Astrocyte (in vitro differentiated cells and primary cell): ENCODE measurements at regions not wholly inside any gene's neighbourhood (a gene's known extent, or its start where the extent isn't known, plus 50 kb on each side); places are given as distances from the start of the nearest gene placed in this dataset.

Source experiments
- DNase-seq: peaks from one replicate; pipeline ENCODE4 v3.0.0-alpha.2; 2010; ENCODE audit warnings: low read depth
- FAIRE-seq: peaks from 2 replicates; lab custom pipeline; 2011; peaks lifted over from hg19 to GRCh38; lab: Jason Lieb, UNC
- H2AFZ ChIP-seq: 2 replicates; pipeline ENCODE4 v1.6.0; 2012; ENCODE audit warnings: low read depth, low read length, inconsistent platforms
- H3K27ac ChIP-seq: 2 replicates; pipeline ENCODE4 v1.5.1; 2011; ENCODE audit warnings: low read depth, low read length, inconsistent platforms
- H3K27me3 ChIP-seq: 2 replicates; pipeline ENCODE4 v1.6.0; 2011; ENCODE audit warnings: low read length, inconsistent platforms; ENCODE audit not compliant: insufficient read depth
- H3K36me3 ChIP-seq: 2 replicates; pipeline ENCODE4 v1.5.1; 2011; ENCODE audit warnings: low read length, inconsistent platforms; ENCODE audit not compliant: insufficient read depth
- H3K4me1 ChIP-seq: 2 replicates; pipeline ENCODE4 v1.5.1; 2011; ENCODE audit warnings: low read length, inconsistent platforms; ENCODE audit not compliant: insufficient read depth
- H3K4me2 ChIP-seq: 2 replicates; pipeline ENCODE4 v1.6.0; 2012; ENCODE audit warnings: low read length, inconsistent platforms
- H3K4me3 ChIP-seq: 2 replicates; pipeline ENCODE4 v1.5.1; 2011; ENCODE audit warnings: low read depth, mild to moderate bottlenecking, low read length, inconsistent platforms; ENCODE audit not compliant: insufficient read depth
- H3K79me2 ChIP-seq: 2 replicates; pipeline ENCODE4 v1.6.0; 2012; ENCODE audit warnings: mild to moderate bottlenecking, low read length, inconsistent platforms; ENCODE audit not compliant: insufficient read depth
- H3K9ac ChIP-seq: 2 replicates; pipeline ENCODE4 v1.6.0; 2012; ENCODE audit warnings: mild to moderate bottlenecking, low read length, inconsistent platforms
- H3K9me3 ChIP-seq: 2 replicates; pipeline ENCODE4 v1.5.1; 2012; ENCODE audit warnings: low read depth, mild to moderate bottlenecking, low read length, inconsistent platforms; ENCODE audit not compliant: insufficient read depth
- H4K20me1 ChIP-seq: 2 replicates; pipeline ENCODE4 v1.6.0; 2012; ENCODE audit warnings: low read length, inconsistent platforms; ENCODE audit not compliant: insufficient read depth
- H3K27ac Mint-ChIP-seq: one replicate; pipeline ENCODE4 v1.8.0; 2021; ENCODE audit warnings: mild to moderate bottlenecking, mixed read lengths; ENCODE audit not compliant: unreplicated experiment
- H3K27me3 Mint-ChIP-seq: one replicate; pipeline ENCODE4 v1.8.0; 2021; ENCODE audit warnings: low read depth, mixed read lengths; ENCODE audit not compliant: unreplicated experiment
- H3K36me3 Mint-ChIP-seq: one replicate; pipeline ENCODE4 v1.8.0; 2021; ENCODE audit warnings: low read depth, mixed read lengths; ENCODE audit not compliant: unreplicated experiment
- H3K4me1 Mint-ChIP-seq: one replicate; pipeline ENCODE4 v1.8.0; 2021; ENCODE audit warnings: low read depth, mixed read lengths; ENCODE audit not compliant: unreplicated experiment
- H3K4me3 Mint-ChIP-seq: one replicate; pipeline ENCODE4 v1.8.0; 2021; ENCODE audit warnings: mild to moderate bottlenecking, moderate library complexity, mixed read lengths; ENCODE audit not compliant: unreplicated experiment
- H3K9me3 Mint-ChIP-seq: one replicate; pipeline ENCODE4 v1.8.0; 2021; ENCODE audit warnings: mild to moderate bottlenecking, mixed read lengths; ENCODE audit not compliant: unreplicated experiment
- CTCF ChIP-seq: IDR thresholded peaks from 2 replicates; pipeline ENCODE4 v1.5.1; 2011; ENCODE audit warnings: low read depth, mild to moderate bottlenecking, inconsistent platforms, low read length, moderate library complexity; ENCODE audit not compliant: insufficient read depth
- EZH2 ChIP-seq: IDR thresholded peaks from 2 replicates; pipeline ENCODE4 v1.6.1; 2012; ENCODE audit warnings: mild to moderate bottlenecking, low read length, inconsistent platforms; ENCODE audit not compliant: insufficient read depth

- Mint-ChIP-seq H3K27ac (no peak overlapping the region), H3K36me3 (no peaks in the 10 kb centered on the region), H3K4me3 (no peak overlapping the region), H3K27me3 (peaks cover 3% of the 10 kb centered on the region), H3K9me3 (no peaks in the 10 kb centered on the region), H3K4me1 (peaks cover 10% of the 10 kb centered on the region)
- H3K4me1 ChIP-seq = peaks cover 5% of the 10 kb centered on the region
- peak overlapping the region; percentile 30 for H3K4me2 ChIP-seq
- FAIRE-seq (no peak), DNase-seq (no peak)
- no peak overlapping the region for H3K9ac ChIP-seq
- H3K79me2 ChIP-seq = no peaks in the 10 kb centered on the region
- H4K20me1 ChIP-seq = no peaks in the 10 kb centered on the region
- H3K27ac ChIP-seq = no peak overlapping the region
- H3K4me3 ChIP-seq = no peak overlapping the region
- H2AFZ ChIP-seq = no peak overlapping the region
- H3K36me3 ChIP-seq = no peaks in the 10 kb centered on the region
- H3K9me3 ChIP-seq = no peaks in the 10 kb centered on the region
- TF ChIP-seq EZH2 (no peak), CTCF (no peak)
- no peaks in the 10 kb centered on the region for H3K27me3 ChIP-seq
Measured at GRCh38 chr4:122100508-122100907, 51.6 kb upstream of the BLTP1 start.

GRCh38 chr4:122099896-122100295 is 52.2 kb upstream of the BLTP1 start:
- no peak overlapping the region for H2AFZ ChIP-seq
- TF ChIP-seq EZH2 (no peak), CTCF (no peak)
- H3K79me2 ChIP-seq = no peaks in the 10 kb centered on the region
- H3K27me3 ChIP-seq = no peaks in the 10 kb centered on the region
- no peaks in the 10 kb centered on the region for H3K9me3 ChIP-seq
- H3K36me3 ChIP-seq = no peaks in the 10 kb centered on the region
- DNase-seq (peak; percentile 73), FAIRE-seq (peak; percentile 5)
- H3K27me3 Mint-ChIP-seq = peaks cover 3% of the 10 kb centered on the region
- H3K27ac Mint-ChIP-seq = no peak overlapping the region
- H3K36me3 Mint-ChIP-seq = no peaks in the 10 kb centered on the region
- no peak overlapping the region for H3K4me3 ChIP-seq
- no peak overlapping the region for H3K4me3 Mint-ChIP-seq
- peak overlapping the region; percentile 30 for H3K4me2 ChIP-seq
- no peak overlapping the region for H3K27ac ChIP-seq
- H3K9me3 Mint-ChIP-seq = no peaks in the 10 kb centered on the region
- no peaks in the 10 kb centered on the region for H4K20me1 ChIP-seq
- H3K4me1 Mint-ChIP-seq = peaks cover 10% of the 10 kb centered on the region
- peaks cover 5% of the 10 kb centered on the region for H3K4me1 ChIP-seq
- H3K9ac ChIP-seq = no peak overlapping the region

- no peak overlapping the region for H3K27ac Mint-ChIP-seq
- no peaks in the 10 kb centered on the region for H3K4me1 Mint-ChIP-seq
- peaks cover 5% of the 10 kb centered on the region for H3K27me3 Mint-ChIP-seq
- FAIRE-seq (no peak), DNase-seq (no peak)
- H4K20me1 ChIP-seq = no peaks in the 10 kb centered on the region
- H3K27ac ChIP-seq = no peak overlapping the region
- H2AFZ ChIP-seq = no peak overlapping the region
- H3K4me1 ChIP-seq = no peaks in the 10 kb centered on the region
- H3K36me3 Mint-ChIP-seq = no peaks in the 10 kb centered on the region
- H3K9me3 Mint-ChIP-seq = no peaks in the 10 kb centered on the region
- TF ChIP-seq CTCF (no peak), EZH2 (no peak)
- H3K4me3 ChIP-seq = no peak overlapping the region
- no peaks in the 10 kb centered on the region for H3K79me2 ChIP-seq
- no peaks in the 10 kb centered on the region for H3K36me3 ChIP-seq
- no peak overlapping the region for H3K9ac ChIP-seq
- H3K9me3 ChIP-seq = no peaks in the 10 kb centered on the region
- no peaks in the 10 kb centered on the region for H3K27me3 ChIP-seq
- H3K4me2 ChIP-seq = no peak overlapping the region
- no peak overlapping the region for H3K4me3 Mint-ChIP-seq
Measured at GRCh38 chr4:122091836-122092405, 60.2 kb upstream of the BLTP1 start.
